ENCODE measurements at regions not wholly inside any gene's neighbourhood (a gene's known extent, or its start where the extent isn't known, plus 50 kb on each side); places are given as distances from the start of the nearest gene placed in this dataset.

- H3K27ac Mint-ChIP-seq = no peak overlapping the region
- no peaks in the 10 kb centered on the region for H3K36me3 Mint-ChIP-seq
- peaks cover 0 to 12% (median 2%) of the 10 kb centered on the region in 8 donors for H3K9me3 Mint-ChIP-seq
- no peak overlapping the region for H3K27ac ChIP-seq (ENCODE audit: low read depth, low read length)
- H3K9me3 ChIP-seq (ENCODE audit: control insufficient read depth in 1 of 2, low read length in 2 of 2) = no peaks in the 10 kb centered on the region
- H3K4me1 ChIP-seq (ENCODE audit: insufficient read depth, low read length) = no peaks in the 10 kb centered on the region
- no peak overlapping the region for H3K4me3 ChIP-seq (ENCODE audit: low read length in 2 of 2)
- no peaks in the 10 kb centered on the region for H3K4me1 Mint-ChIP-seq
- intact Hi-C loops (cut with micrococcal nuclease) = no loop called here
- POLR2A ChIA-PET (ENCODE audit: partially characterized antibody) = no interaction called here
- no peak overlapping the region for H3K4me3 Mint-ChIP-seq
- peaks cover 9 to 10% of the 10 kb centered on the region in 2 donors for H3K27me3 Mint-ChIP-seq
- no peaks in the 10 kb centered on the region for H3K36me3 ChIP-seq (ENCODE audit: insufficient read depth, low read length)
- no peak for DNase-seq
- CTCF ChIA-PET (ENCODE audit: partially characterized antibody) = no interaction called here
- H3K27me3 ChIP-seq (ENCODE audit: insufficient read depth, low read length) = no peaks in the 10 kb centered on the region
Observed at GRCh38 chr1:199901341-199901740, 126.2 kb upstream of the NR5A2 start.

- Mint-ChIP-seq H3K4me1 (no peaks in the 10 kb centered on the region), H3K9me3 (peaks cover 0 to 7% (median 2%) of the 10 kb centered on the region in 8 donors), H3K27ac (no peak overlapping the region), H3K36me3 (no peaks in the 10 kb centered on the region), H3K4me3 (no peak overlapping the region), H3K27me3 (no peaks in the 10 kb centered on the region)
- Histone ChIP-seq H3K9me3 (ENCODE audit: control insufficient read depth in 1 of 2, low read length in 2 of 2) (no peaks in the 10 kb centered on the region), H3K36me3 (ENCODE audit: insufficient read depth, low read length) (no peaks in the 10 kb centered on the region), H3K27me3 (ENCODE audit: insufficient read depth, low read length) (no peaks in the 10 kb centered on the region), H3K4me3 (ENCODE audit: low read length in 2 of 2) (no peak overlapping the region), H3K4me1 (ENCODE audit: insufficient read depth, low read length) (no peaks in the 10 kb centered on the region), H3K27ac (ENCODE audit: low read depth, low read length) (no peak overlapping the region)
- intact Hi-C loops (cut with micrococcal nuclease) = no loop called here
- CTCF ChIA-PET (ENCODE audit: partially characterized antibody) = no interaction called here
- POLR2A ChIA-PET (ENCODE audit: partially characterized antibody) = no interaction called here
- no peak for DNase-seq
Observed at GRCh38 chr1:199907361-199907760, 120.1 kb upstream of the NR5A2 start.

- Histone ChIP-seq H3K4me3 (ENCODE audit: low read length in 2 of 2) (no peak overlapping the region), H3K9me3 (ENCODE audit: control insufficient read depth in 1 of 2, low read length in 2 of 2) (no peaks in the 10 kb centered on the region), H3K36me3 (ENCODE audit: insufficient read depth, low read length) (no peaks in the 10 kb centered on the region), H3K27me3 (ENCODE audit: insufficient read depth, low read length) (no peaks in the 10 kb centered on the region), H3K27ac (ENCODE audit: low read depth, low read length) (no peak overlapping the region), H3K4me1 (ENCODE audit: insufficient read depth, low read length) (no peaks in the 10 kb centered on the region)
- no peaks in the 10 kb centered on the region for H3K4me1 Mint-ChIP-seq
- H3K4me3 Mint-ChIP-seq = no peak overlapping the region
- CTCF ChIA-PET (ENCODE audit: partially characterized antibody) = no interaction called here
- H3K27me3 Mint-ChIP-seq = peaks cover 0 to 3% of the 10 kb centered on the region in 2 donors
- DNase-seq = no peak
- H3K36me3 Mint-ChIP-seq = no peaks in the 10 kb centered on the region
- H3K27ac Mint-ChIP-seq = no peak overlapping the region
- H3K9me3 Mint-ChIP-seq = peaks cover 0 to 6% (median 2%) of the 10 kb centered on the region in 8 donors
- intact Hi-C loops (cut with micrococcal nuclease) = no loop called here
- POLR2A ChIA-PET (ENCODE audit: partially characterized antibody) = interaction anchor here (0.6 kb wide), 1 partner anchor 20 kb away, joined by 3 read pairs; no protein-coding TSS in a partner anchor
Observed at GRCh38 chr1:199909137-199909536, 118.4 kb upstream of the NR5A2 start.

GRCh38 chr1:199913318-199913717 lies 114.2 kb upstream of the NR5A2 start:
- Mint-ChIP-seq H3K9me3 (no peaks in the 10 kb centered on the region), H3K27me3 (peaks cover 5 to 8% of the 10 kb centered on the region in 2 donors), H3K4me1 (no peaks in the 10 kb centered on the region), H3K27ac (no peak overlapping the region), H3K4me3 (no peak overlapping the region), H3K36me3 (no peaks in the 10 kb centered on the region)
- DNase-seq = no peak
- H3K27ac ChIP-seq (ENCODE audit: low read depth, low read length) = no peak overlapping the region
- no peaks in the 10 kb centered on the region for H3K27me3 ChIP-seq (ENCODE audit: insufficient read depth, low read length)
- no peaks in the 10 kb centered on the region for H3K4me1 ChIP-seq (ENCODE audit: insufficient read depth, low read length)
- ChIA-PET CTCF (ENCODE audit: partially characterized antibody) (no interaction called here), POLR2A (ENCODE audit: partially characterized antibody) (no interaction called here)
- no peaks in the 10 kb centered on the region for H3K36me3 ChIP-seq (ENCODE audit: insufficient read depth, low read length)
- intact Hi-C loops (cut with micrococcal nuclease) = no loop called here
- no peak overlapping the region for H3K4me3 ChIP-seq (ENCODE audit: low read length in 2 of 2)
- no peaks in the 10 kb centered on the region for H3K9me3 ChIP-seq (ENCODE audit: control insufficient read depth in 1 of 2, low read length in 2 of 2)

- Histone ChIP-seq H3K9me3 (ENCODE audit: control insufficient read depth in 1 of 2, low read length in 2 of 2) (no peaks in the 10 kb centered on the region), H3K36me3 (ENCODE audit: insufficient read depth, low read length) (no peaks in the 10 kb centered on the region), H3K27ac (ENCODE audit: low read depth, low read length) (no peak overlapping the region), H3K27me3 (ENCODE audit: insufficient read depth, low read length) (no peaks in the 10 kb centered on the region), H3K4me1 (ENCODE audit: insufficient read depth, low read length) (no peaks in the 10 kb centered on the region), H3K4me3 (ENCODE audit: low read length in 2 of 2) (no peak overlapping the region)
- Mint-ChIP-seq H3K4me1 (no peaks in the 10 kb centered on the region), H3K4me3 (no peak overlapping the region), H3K9me3 (no peaks in the 10 kb centered on the region), H3K27ac (no peak overlapping the region), H3K27me3 (peaks cover 5 to 11% of the 10 kb centered on the region in 2 donors), H3K36me3 (no peaks in the 10 kb centered on the region)
- intact Hi-C loops (cut with micrococcal nuclease) = no loop called here
- ChIA-PET POLR2A (ENCODE audit: partially characterized antibody) (no interaction called here), CTCF (ENCODE audit: partially characterized antibody) (interaction anchor here (0.6 kb wide), 1 partner anchor 265 kb away, joined by 3 read pairs; no protein-coding TSS in a partner anchor)
- no peak for DNase-seq
Observed at GRCh38 chr1:199914546-199914945, 113.0 kb upstream of the NR5A2 start.

- intact Hi-C loops (cut with micrococcal nuclease) = no loop called here
- Histone ChIP-seq H3K9me3 (ENCODE audit: control insufficient read depth in 1 of 2, low read length in 2 of 2) (no peaks in the 10 kb centered on the region), H3K4me3 (ENCODE audit: low read length in 2 of 2) (no peak overlapping the region), H3K27ac (ENCODE audit: low read depth, low read length) (no peak overlapping the region), H3K36me3 (ENCODE audit: insufficient read depth, low read length) (no peaks in the 10 kb centered on the region), H3K4me1 (ENCODE audit: insufficient read depth, low read length) (no peaks in the 10 kb centered on the region), H3K27me3 (ENCODE audit: insufficient read depth, low read length) (no peaks in the 10 kb centered on the region)
- DNase-seq = no peak
- ChIA-PET CTCF (ENCODE audit: partially characterized antibody) (no interaction called here), POLR2A (ENCODE audit: partially characterized antibody) (no interaction called here)
- Mint-ChIP-seq H3K27me3 (peaks cover 9 to 13% of the 10 kb centered on the region in 2 donors), H3K27ac (no peak overlapping the region), H3K4me3 (no peak overlapping the region), H3K4me1 (no peaks in the 10 kb centered on the region), H3K36me3 (no peaks in the 10 kb centered on the region), H3K9me3 (peaks cover 0 to 2% (median 0%) of the 10 kb centered on the region in 8 donors)
Observed at GRCh38 chr1:199918196-199918769, 109.2 kb upstream of the NR5A2 start.

- Histone ChIP-seq H3K9me3 (ENCODE audit: control insufficient read depth in 1 of 2, low read length in 2 of 2) (no peaks in the 10 kb centered on the region), H3K36me3 (ENCODE audit: insufficient read depth, low read length) (no peaks in the 10 kb centered on the region), H3K27me3 (ENCODE audit: insufficient read depth, low read length) (no peaks in the 10 kb centered on the region), H3K4me1 (ENCODE audit: insufficient read depth, low read length) (no peaks in the 10 kb centered on the region), H3K27ac (ENCODE audit: low read depth, low read length) (no peak overlapping the region), H3K4me3 (ENCODE audit: low read length in 2 of 2) (no peak overlapping the region)
- no peak overlapping the region for H3K27ac Mint-ChIP-seq
- intact Hi-C loops (cut with micrococcal nuclease) = no loop called here
- CTCF ChIA-PET (ENCODE audit: partially characterized antibody) = no interaction called here
- H3K36me3 Mint-ChIP-seq = no peaks in the 10 kb centered on the region
- peaks cover 9 to 10% of the 10 kb centered on the region in 2 donors for H3K27me3 Mint-ChIP-seq
- POLR2A ChIA-PET (ENCODE audit: partially characterized antibody) = no interaction called here
- no peaks in the 10 kb centered on the region for H3K4me1 Mint-ChIP-seq
- no peak for DNase-seq
- H3K9me3 Mint-ChIP-seq = peaks cover 0 to 2% (median 0%) of the 10 kb centered on the region in 8 donors
- H3K4me3 Mint-ChIP-seq = no peak overlapping the region
Observed at GRCh38 chr1:199920635-199921034, 106.9 kb upstream of the NR5A2 start.

GRCh38 chr1:199929556-199929955 lies 98.0 kb upstream of the NR5A2 start:
- H3K4me3 ChIP-seq (ENCODE audit: low read length in 2 of 2) = no peak overlapping the region
- ChIA-PET POLR2A (ENCODE audit: partially characterized antibody) (no interaction called here), CTCF (ENCODE audit: partially characterized antibody) (no interaction called here)
- Mint-ChIP-seq H3K4me1 (peaks cover 9 to 10% (median 9%) of the 10 kb centered on the region in 4 donors), H3K36me3 (no peaks in the 10 kb centered on the region), H3K27ac (no peak overlapping the region), H3K4me3 (no peak overlapping the region), H3K27me3 (no peaks in the 10 kb centered on the region), H3K9me3 (peaks cover 0 to 3% (median 0%) of the 10 kb centered on the region in 8 donors)
- no peak overlapping the region for H3K27ac ChIP-seq (ENCODE audit: low read depth, low read length)
- H3K36me3 ChIP-seq (ENCODE audit: insufficient read depth, low read length) = no peaks in the 10 kb centered on the region
- no peak for DNase-seq
- H3K27me3 ChIP-seq (ENCODE audit: insufficient read depth, low read length) = no peaks in the 10 kb centered on the region
- intact Hi-C loops (cut with micrococcal nuclease) = no loop called here
- H3K9me3 ChIP-seq (ENCODE audit: control insufficient read depth in 1 of 2, low read length in 2 of 2) = no peaks in the 10 kb centered on the region
- no peaks in the 10 kb centered on the region for H3K4me1 ChIP-seq (ENCODE audit: insufficient read depth, low read length)
